WTC11 (cell line): ENCODE measurements at regions not wholly inside any gene's neighbourhood (a gene's known extent, or its start where the extent isn't known, plus 50 kb on each side); places are given as distances from the start of the nearest gene placed in this dataset.

Source experiments
- ATAC-seq: fragments of 200-7000 bp; cut with Tn5 transposase; 2 replicates; pipeline ENCODE4 v1.10.0; 2021; ENCODE audit warnings: mild to moderate bottlenecking, moderate library complexity
- CTCF ChIA-PET: fragments of 300-600 bp; sonication (Branson Sonifier 250); formaldehyde crosslinking; loops from one replicate; lab custom pipeline; 2021; ENCODE audit warnings: antibody characterized with exemption; lab: Charles Lee
- POLR2A ChIA-PET: fragments of 350-600 bp; sonication (Branson Sonifier 250); formaldehyde crosslinking; loops from one replicate; lab custom pipeline; 2021; ENCODE audit warnings: antibody characterized with exemption; lab: Charles Lee
- DNase-seq: peaks from one replicate; pipeline ENCODE4 v3.0.0; 2021; ENCODE audit warnings: low spot score
- H3K27ac Mint-ChIP-seq: 2 replicates; pipeline ENCODE4 v1.8.0; 2021; ENCODE audit warnings: mixed read lengths
- H3K27me3 Mint-ChIP-seq: 2 replicates; pipeline ENCODE4 v1.8.0; 2021; ENCODE audit warnings: low read depth, mild to moderate bottlenecking, moderate library complexity, mixed read lengths
- H3K36me3 Mint-ChIP-seq: 2 replicates; pipeline ENCODE4 v1.8.0; 2021; ENCODE audit warnings: mixed read lengths
- H3K4me1 Mint-ChIP-seq: 2 replicates; pipeline ENCODE4 v1.8.0; 2022; ENCODE audit warnings: mixed read lengths
- H3K4me3 Mint-ChIP-seq: 2 replicates; pipeline ENCODE4 v1.8.0; 2021; ENCODE audit warnings: mild to moderate bottlenecking, moderate library complexity, mixed read lengths
- H3K9me3 Mint-ChIP-seq: 2 replicates; pipeline ENCODE4 v1.8.0; 2021; ENCODE audit warnings: mixed read lengths
- CBFB ChIP-seq: sonication (generic); formaldehyde crosslinking; IDR thresholded peaks from 2 replicates; pipeline ENCODE4 v1.8.1; 2022; ENCODE audit warnings: mild to moderate bottlenecking, low read depth, missing genetic modification reagents
- E2F1 ChIP-seq: sonication (generic); formaldehyde crosslinking; IDR thresholded peaks from 2 replicates; pipeline ENCODE4 v1.8.0; 2022; ENCODE audit warnings: mild to moderate bottlenecking, missing genetic modification reagents
- ETV6 ChIP-seq: sonication (generic); formaldehyde crosslinking; IDR thresholded peaks from 2 replicates; pipeline ENCODE4 v1.8.1; 2022; ENCODE audit warnings: mild to moderate bottlenecking, missing genetic modification reagents
- GTF2I ChIP-seq: fragments of 250-450 bp; sonication (Bioruptor Pico); conservative IDR thresholded peaks from 2 replicates; pipeline ENCODE4 v1.4.0; 2021; ENCODE audit warnings: mild to moderate bottlenecking
- JAZF1 ChIP-seq: fragments of 250-450 bp; sonication (Bioruptor Pico); IDR thresholded peaks from 2 replicates; pipeline ENCODE4 v1.9.0; 2021; ENCODE audit warnings: moderate library complexity, mild to moderate bottlenecking, inconsistent platforms
- NR3C1 ChIP-seq: sonication (generic); formaldehyde crosslinking; conservative IDR thresholded peaks from 2 replicates; pipeline ENCODE4 v1.8.1; 2023; ENCODE audit warnings: low read depth, mild to moderate bottlenecking, missing genetic modification reagents
- TCF7 ChIP-seq: sonication (generic); formaldehyde crosslinking; IDR thresholded peaks from 2 replicates; pipeline ENCODE4 v1.8.0; 2022; ENCODE audit warnings: mild to moderate bottlenecking, low read depth, missing genetic modification reagents, moderate library complexity
- TEAD1 ChIP-seq: sonication (generic); formaldehyde crosslinking; IDR thresholded peaks from 2 replicates; pipeline ENCODE4 v1.8.0; 2022; ENCODE audit warnings: mild to moderate bottlenecking, missing genetic modification reagents
- ZNF317 ChIP-seq: sonication (generic); formaldehyde crosslinking; IDR thresholded peaks from 2 replicates; pipeline ENCODE4 v1.8.1; 2023; ENCODE audit warnings: low read depth, mild to moderate bottlenecking, moderate library complexity, missing genetic modification reagents, borderline replicate concordance
- TF ChIP-seq, protein P1 (sequence below): sonication (generic); formaldehyde crosslinking; IDR thresholded peaks from 2 replicates; pipeline ENCODE4 v1.8.0; 2022; ENCODE audit warnings: mild to moderate bottlenecking, missing genetic modification reagents
- TF ChIP-seq, protein P2 (sequence below): fragments of 250-450 bp; sonication (Bioruptor Pico); IDR thresholded peaks from 2 replicates; pipeline ENCODE4 v1.9.0; 2021; ENCODE audit warnings: mild to moderate bottlenecking, borderline replicate concordance
- TF ChIP-seq, protein P3 (sequence below): sonication (generic); formaldehyde crosslinking; conservative IDR thresholded peaks from 2 replicates; pipeline ENCODE4 v1.8.1; 2023; ENCODE audit warnings: mild to moderate bottlenecking, low read depth, missing genetic modification reagents, moderate library complexity
- TF ChIP-seq, protein P4 (sequence below): sonication (generic); formaldehyde crosslinking; IDR thresholded peaks from 2 replicates; pipeline ENCODE4 v1.8.1; 2023; ENCODE audit warnings: mild to moderate bottlenecking, missing genetic modification reagents, borderline replicate concordance
- TF ChIP-seq, protein P5 (sequence below): fragments of 250-450 bp; sonication (Bioruptor Pico); conservative IDR thresholded peaks from 2 replicates; pipeline ENCODE4 v1.9.0; 2021; ENCODE audit warnings: mild to moderate bottlenecking
- TF ChIP-seq, protein P6 (sequence below): sonication (generic); formaldehyde crosslinking; IDR thresholded peaks from 2 replicates; pipeline ENCODE4 v1.8.0; 2022; ENCODE audit warnings: mild to moderate bottlenecking, missing genetic modification reagents

DNA sequence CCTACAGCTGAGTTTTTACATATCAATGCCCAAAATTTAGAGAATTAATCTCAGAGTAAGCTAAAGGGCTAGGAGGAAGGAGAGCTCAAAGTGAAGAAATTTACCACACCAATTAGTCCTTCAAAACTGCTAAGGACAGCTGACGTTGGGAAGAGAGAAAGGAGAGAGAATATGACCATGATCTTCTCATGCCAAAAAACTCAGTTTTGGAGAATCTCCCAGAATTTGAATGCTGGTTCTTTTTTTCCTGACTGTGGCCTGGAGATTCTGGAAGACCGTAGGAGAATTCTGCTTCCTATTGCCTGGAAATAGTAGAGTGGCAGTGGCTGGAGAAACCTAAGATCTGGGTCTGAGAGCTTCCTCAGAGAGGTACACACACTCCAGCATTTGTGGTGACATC lies 834.4 kb upstream of the SLIT2 start:
- Mint-ChIP-seq H3K36me3 (no peaks in the 10 kb centered on the region), H3K27ac (no peak overlapping the region), H3K9me3 (peaks cover 15% of the 10 kb centered on the region), H3K4me1 (peaks cover 11% of the 10 kb centered on the region), H3K4me3 (no peak overlapping the region), H3K27me3 (peaks cover 71% of the 10 kb centered on the region)
- CTCF ChIA-PET: no interaction called here
- POLR2A ChIA-PET: no interaction called here
- DNase-seq (no peak), ATAC-seq (no peak)
- no peak for TF ChIP-seq ETV6 (CRISPR knock-in tag)

- TF ChIP-seq, protein P1, sequence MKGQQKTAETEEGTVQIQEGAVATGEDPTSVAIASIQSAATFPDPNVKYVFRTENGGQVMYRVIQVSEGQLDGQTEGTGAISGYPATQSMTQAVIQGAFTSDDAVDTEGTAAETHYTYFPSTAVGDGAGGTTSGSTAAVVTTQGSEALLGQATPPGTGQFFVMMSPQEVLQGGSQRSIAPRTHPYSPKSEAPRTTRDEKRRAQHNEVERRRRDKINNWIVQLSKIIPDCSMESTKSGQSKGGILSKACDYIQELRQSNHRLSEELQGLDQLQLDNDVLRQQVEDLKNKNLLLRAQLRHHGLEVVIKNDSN (CRISPR knock-in tag): no peak
- TF ChIP-seq, protein P2, sequence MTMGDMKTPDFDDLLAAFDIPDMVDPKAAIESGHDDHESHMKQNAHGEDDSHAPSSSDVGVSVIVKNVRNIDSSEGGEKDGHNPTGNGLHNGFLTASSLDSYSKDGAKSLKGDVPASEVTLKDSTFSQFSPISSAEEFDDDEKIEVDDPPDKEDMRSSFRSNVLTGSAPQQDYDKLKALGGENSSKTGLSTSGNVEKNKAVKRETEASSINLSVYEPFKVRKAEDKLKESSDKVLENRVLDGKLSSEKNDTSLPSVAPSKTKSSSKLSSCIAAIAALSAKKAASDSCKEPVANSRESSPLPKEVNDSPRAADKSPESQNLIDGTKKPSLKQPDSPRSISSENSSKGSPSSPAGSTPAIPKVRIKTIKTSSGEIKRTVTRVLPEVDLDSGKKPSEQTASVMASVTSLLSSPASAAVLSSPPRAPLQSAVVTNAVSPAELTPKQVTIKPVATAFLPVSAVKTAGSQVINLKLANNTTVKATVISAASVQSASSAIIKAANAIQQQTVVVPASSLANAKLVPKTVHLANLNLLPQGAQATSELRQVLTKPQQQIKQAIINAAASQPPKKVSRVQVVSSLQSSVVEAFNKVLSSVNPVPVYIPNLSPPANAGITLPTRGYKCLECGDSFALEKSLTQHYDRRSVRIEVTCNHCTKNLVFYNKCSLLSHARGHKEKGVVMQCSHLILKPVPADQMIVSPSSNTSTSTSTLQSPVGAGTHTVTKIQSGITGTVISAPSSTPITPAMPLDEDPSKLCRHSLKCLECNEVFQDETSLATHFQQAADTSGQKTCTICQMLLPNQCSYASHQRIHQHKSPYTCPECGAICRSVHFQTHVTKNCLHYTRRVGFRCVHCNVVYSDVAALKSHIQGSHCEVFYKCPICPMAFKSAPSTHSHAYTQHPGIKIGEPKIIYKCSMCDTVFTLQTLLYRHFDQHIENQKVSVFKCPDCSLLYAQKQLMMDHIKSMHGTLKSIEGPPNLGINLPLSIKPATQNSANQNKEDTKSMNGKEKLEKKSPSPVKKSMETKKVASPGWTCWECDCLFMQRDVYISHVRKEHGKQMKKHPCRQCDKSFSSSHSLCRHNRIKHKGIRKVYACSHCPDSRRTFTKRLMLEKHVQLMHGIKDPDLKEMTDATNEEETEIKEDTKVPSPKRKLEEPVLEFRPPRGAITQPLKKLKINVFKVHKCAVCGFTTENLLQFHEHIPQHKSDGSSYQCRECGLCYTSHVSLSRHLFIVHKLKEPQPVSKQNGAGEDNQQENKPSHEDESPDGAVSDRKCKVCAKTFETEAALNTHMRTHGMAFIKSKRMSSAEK: no peak
- TF ChIP-seq NR3C1: no peak
- no peak for TF ChIP-seq TCF7
- TF ChIP-seq, protein P3, sequence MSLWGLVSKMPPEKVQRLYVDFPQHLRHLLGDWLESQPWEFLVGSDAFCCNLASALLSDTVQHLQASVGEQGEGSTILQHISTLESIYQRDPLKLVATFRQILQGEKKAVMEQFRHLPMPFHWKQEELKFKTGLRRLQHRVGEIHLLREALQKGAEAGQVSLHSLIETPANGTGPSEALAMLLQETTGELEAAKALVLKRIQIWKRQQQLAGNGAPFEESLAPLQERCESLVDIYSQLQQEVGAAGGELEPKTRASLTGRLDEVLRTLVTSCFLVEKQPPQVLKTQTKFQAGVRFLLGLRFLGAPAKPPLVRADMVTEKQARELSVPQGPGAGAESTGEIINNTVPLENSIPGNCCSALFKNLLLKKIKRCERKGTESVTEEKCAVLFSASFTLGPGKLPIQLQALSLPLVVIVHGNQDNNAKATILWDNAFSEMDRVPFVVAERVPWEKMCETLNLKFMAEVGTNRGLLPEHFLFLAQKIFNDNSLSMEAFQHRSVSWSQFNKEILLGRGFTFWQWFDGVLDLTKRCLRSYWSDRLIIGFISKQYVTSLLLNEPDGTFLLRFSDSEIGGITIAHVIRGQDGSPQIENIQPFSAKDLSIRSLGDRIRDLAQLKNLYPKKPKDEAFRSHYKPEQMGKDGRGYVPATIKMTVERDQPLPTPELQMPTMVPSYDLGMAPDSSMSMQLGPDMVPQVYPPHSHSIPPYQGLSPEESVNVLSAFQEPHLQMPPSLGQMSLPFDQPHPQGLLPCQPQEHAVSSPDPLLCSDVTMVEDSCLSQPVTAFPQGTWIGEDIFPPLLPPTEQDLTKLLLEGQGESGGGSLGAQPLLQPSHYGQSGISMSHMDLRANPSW: no peak
- TF ChIP-seq GTF2I (CRISPR knock-in tag): no peak
- TF ChIP-seq TEAD1 (CRISPR knock-in tag): no peak
- H3K4me1 Mint-ChIP-seq: peaks cover 11% of the 10 kb centered on the region
- no peak for ATAC-seq
- CTCF ChIA-PET: no interaction called here
- no peak overlapping the region for H3K27ac Mint-ChIP-seq
- no peak overlapping the region for H3K4me3 Mint-ChIP-seq
- peaks cover 62% of the 10 kb centered on the region for H3K27me3 Mint-ChIP-seq
- H3K9me3 Mint-ChIP-seq: peaks cover 15% of the 10 kb centered on the region
- POLR2A ChIA-PET: no interaction called here
- no peaks in the 10 kb centered on the region for H3K36me3 Mint-ChIP-seq
- DNase-seq: no peak
Observed at GRCh38 chr4:19416146-19416545, 835.6 kb upstream of the SLIT2 start.

DNA sequence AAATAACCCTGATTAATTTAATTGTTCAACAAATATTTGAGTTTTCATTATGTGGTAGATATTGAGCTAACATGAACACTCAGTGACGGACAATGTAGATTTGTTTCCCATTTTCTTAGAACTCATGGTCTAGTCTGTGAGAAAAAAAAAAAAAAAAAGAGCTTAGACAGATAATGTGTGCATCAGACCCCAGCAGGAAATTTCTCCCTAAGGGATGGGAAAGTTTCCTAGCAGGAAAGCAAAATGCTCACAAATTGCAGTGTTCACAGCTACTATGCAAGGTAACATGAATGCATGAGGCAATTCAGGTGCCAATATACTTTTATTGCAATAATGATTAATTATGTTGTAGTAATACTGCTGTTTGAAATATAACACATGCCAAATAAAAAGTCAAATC lies 843.2 kb upstream of the SLIT2 start:
- DNase-seq: no peak
- no peak for ATAC-seq
- Mint-ChIP-seq H3K4me1 (0 out of 2 replicates have a peak, but pooled peaks cover 2% of the 10 kb centered on the region), H3K4me3 (no peak overlapping the region), H3K27me3 (peaks cover 16% of the 10 kb centered on the region), H3K27ac (no peak overlapping the region), H3K36me3 (no peaks in the 10 kb centered on the region), H3K9me3 (no peaks in the 10 kb centered on the region)
- ChIA-PET POLR2A (interaction anchor here (0.6 kb wide), 1 partner anchor 300 kb away, joined by 14 read pairs; no protein-coding TSS in a partner anchor), CTCF (no interaction called here)
- TF ChIP-seq JAZF1: no peak
- no peak for TF ChIP-seq CBFB (CRISPR knock-in tag)
- no peak for TF ChIP-seq ZNF317 (CRISPR knock-in tag)
- TF ChIP-seq, protein P4, sequence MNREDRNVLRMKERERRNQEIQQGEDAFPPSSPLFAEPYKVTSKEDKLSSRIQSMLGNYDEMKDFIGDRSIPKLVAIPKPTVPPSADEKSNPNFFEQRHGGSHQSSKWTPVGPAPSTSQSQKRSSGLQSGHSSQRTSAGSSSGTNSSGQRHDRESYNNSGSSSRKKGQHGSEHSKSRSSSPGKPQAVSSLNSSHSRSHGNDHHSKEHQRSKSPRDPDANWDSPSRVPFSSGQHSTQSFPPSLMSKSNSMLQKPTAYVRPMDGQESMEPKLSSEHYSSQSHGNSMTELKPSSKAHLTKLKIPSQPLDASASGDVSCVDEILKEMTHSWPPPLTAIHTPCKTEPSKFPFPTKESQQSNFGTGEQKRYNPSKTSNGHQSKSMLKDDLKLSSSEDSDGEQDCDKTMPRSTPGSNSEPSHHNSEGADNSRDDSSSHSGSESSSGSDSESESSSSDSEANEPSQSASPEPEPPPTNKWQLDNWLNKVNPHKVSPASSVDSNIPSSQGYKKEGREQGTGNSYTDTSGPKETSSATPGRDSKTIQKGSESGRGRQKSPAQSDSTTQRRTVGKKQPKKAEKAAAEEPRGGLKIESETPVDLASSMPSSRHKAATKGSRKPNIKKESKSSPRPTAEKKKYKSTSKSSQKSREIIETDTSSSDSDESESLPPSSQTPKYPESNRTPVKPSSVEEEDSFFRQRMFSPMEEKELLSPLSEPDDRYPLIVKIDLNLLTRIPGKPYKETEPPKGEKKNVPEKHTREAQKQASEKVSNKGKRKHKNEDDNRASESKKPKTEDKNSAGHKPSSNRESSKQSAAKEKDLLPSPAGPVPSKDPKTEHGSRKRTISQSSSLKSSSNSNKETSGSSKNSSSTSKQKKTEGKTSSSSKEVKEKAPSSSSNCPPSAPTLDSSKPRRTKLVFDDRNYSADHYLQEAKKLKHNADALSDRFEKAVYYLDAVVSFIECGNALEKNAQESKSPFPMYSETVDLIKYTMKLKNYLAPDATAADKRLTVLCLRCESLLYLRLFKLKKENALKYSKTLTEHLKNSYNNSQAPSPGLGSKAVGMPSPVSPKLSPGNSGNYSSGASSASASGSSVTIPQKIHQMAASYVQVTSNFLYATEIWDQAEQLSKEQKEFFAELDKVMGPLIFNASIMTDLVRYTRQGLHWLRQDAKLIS (CRISPR knock-in tag): no peak
- no peak for TF ChIP-seq E2F1 (CRISPR knock-in tag)
- no peak for TF ChIP-seq NR3C1
- TF ChIP-seq, protein P5, sequence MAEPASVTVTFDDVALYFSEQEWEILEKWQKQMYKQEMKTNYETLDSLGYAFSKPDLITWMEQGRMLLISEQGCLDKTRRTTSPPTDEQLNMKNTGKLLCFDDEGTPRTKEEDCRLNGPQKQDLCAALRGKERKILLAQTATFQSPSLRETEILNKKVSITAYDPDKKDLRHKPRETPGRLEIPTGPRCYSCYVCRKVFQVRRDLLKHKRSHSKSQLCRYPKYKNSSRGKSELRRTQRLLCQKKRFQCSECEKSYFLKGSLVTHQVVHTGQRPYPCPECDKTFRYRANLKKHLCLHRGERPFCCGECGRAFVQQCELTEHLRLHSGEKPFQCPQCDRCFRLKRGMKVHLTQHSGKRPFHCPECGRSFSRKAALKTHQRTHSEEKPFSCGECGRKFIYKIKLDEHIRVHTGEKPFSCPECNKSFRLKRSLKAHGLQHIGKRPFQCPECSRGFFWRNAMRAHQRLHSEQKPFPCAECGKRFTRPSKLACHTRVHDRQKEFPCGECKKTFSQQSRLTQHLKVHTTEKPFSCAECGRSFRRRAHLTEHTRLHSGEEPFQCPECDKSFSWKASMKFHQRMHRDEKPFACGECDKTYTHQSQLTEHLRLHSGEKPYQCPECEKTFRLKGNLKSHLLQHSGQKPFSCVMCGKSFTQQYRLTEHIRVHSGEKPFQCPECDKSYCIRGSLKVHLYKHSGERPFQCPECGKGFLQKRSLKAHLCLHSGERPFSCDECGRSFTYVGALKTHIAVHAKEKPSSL (CRISPR knock-in tag): no peak
- TF ChIP-seq, protein P6, sequence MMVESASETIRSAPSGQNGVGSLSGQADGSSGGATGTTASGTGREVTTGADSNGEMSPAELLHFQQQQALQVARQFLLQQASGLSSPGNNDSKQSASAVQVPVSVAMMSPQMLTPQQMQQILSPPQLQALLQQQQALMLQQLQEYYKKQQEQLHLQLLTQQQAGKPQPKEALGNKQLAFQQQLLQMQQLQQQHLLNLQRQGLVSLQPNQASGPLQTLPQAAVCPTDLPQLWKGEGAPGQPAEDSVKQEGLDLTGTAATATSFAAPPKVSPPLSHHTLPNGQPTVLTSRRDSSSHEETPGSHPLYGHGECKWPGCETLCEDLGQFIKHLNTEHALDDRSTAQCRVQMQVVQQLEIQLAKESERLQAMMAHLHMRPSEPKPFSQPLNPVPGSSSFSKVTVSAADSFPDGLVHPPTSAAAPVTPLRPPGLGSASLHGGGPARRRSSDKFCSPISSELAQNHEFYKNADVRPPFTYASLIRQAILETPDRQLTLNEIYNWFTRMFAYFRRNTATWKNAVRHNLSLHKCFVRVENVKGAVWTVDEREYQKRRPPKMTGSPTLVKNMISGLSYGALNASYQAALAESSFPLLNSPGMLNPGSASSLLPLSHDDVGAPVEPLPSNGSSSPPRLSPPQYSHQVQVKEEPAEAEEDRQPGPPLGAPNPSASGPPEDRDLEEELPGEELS: no peak
